ENCODE measurements at regions not wholly inside any gene's neighbourhood (a gene's known extent, or its start where the extent isn't known, plus 50 kb on each side); places are given as distances from the start of the nearest gene placed in this dataset.

- Histone ChIP-seq H3K27me3 (ENCODE audit: control insufficient read depth, insufficient read depth, low read length) (no peaks in the 10 kb centered on the region), H3K36me3 (ENCODE audit: control insufficient read depth, insufficient read depth, low read length) (no peaks in the 10 kb centered on the region), H3K4me1 (ENCODE audit: control insufficient read depth, insufficient read depth, low read length) (peaks cover 9% of the 10 kb centered on the region), H3K4me3 (ENCODE audit: low read length) (no peak overlapping the region), H3K27ac (ENCODE audit: low read length) (no peak overlapping the region), H3K9me3 (ENCODE audit: control insufficient read depth, insufficient read depth, low read length) (no peaks in the 10 kb centered on the region)
- ATAC-seq (no peak), DNase-seq (no peak)
- intact Hi-C loops (cut with micrococcal nuclease), result no loop called here
- no peaks in the 10 kb centered on the region for H3K4me1 Mint-ChIP-seq
- H3K4me3 Mint-ChIP-seq, result no peak overlapping the region
- H3K36me3 Mint-ChIP-seq, result no peaks in the 10 kb centered on the region
- H3K27ac Mint-ChIP-seq, result no peak overlapping the region
- H3K9me3 Mint-ChIP-seq, result no peaks in the 10 kb centered on the region
- 74% methylated on average over 5 of the region's 5 CpGs for WGBS (ENCODE audit: insufficient coverage)
- no peak for TF ChIP-seq CTCF (IDR thresholded peaks at IDR 0.05)
- peaks cover 0 to 3% of the 10 kb centered on the region in 2 donors for H3K27me3 Mint-ChIP-seq (ENCODE audit: low read depth in 2 of 2)
Measured at GRCh38 chr5:173693670-173694069, 77.2 kb upstream of the BOD1 start.

GRCh38 chr5:173696216-173696615 is 79.8 kb upstream of the BOD1 start:
- no peak overlapping the region for H3K4me3 Mint-ChIP-seq
- no peaks in the 10 kb centered on the region for H3K9me3 Mint-ChIP-seq
- H3K27ac Mint-ChIP-seq, result no peak overlapping the region
- H3K4me3 ChIP-seq (ENCODE audit: low read length), result no peak overlapping the region
- no peaks in the 10 kb centered on the region for H3K9me3 ChIP-seq (ENCODE audit: control insufficient read depth, insufficient read depth, low read length)
- H3K4me1 Mint-ChIP-seq, result no peaks in the 10 kb centered on the region
- TF ChIP-seq CTCF (IDR thresholded peaks at IDR 0.05), result no peak
- ATAC-seq (no peak), DNase-seq (no peak)
- H3K27me3 ChIP-seq (ENCODE audit: control insufficient read depth, insufficient read depth, low read length), result no peaks in the 10 kb centered on the region
- no peak overlapping the region for H3K27ac ChIP-seq (ENCODE audit: low read length)
- H3K27me3 Mint-ChIP-seq (ENCODE audit: low read depth in 2 of 2), result peaks cover 0 to 3% of the 10 kb centered on the region in 2 donors
- intact Hi-C loops (cut with micrococcal nuclease), result no loop called here
- no peaks in the 10 kb centered on the region for H3K36me3 Mint-ChIP-seq
- H3K36me3 ChIP-seq (ENCODE audit: control insufficient read depth, insufficient read depth, low read length), result no peaks in the 10 kb centered on the region
- 94% methylated on average over 3 of the region's 3 CpGs for WGBS (ENCODE audit: insufficient coverage)
- no peaks in the 10 kb centered on the region for H3K4me1 ChIP-seq (ENCODE audit: control insufficient read depth, insufficient read depth, low read length)

GRCh38 chr5:173697931-173698579 is 81.6 kb upstream of the BOD1 start:
- Mint-ChIP-seq H3K27ac (no peak overlapping the region), H3K9me3 (no peaks in the 10 kb centered on the region), H3K4me1 (no peaks in the 10 kb centered on the region), H3K4me3 (no peak overlapping the region), H3K36me3 (no peaks in the 10 kb centered on the region), H3K27me3 (ENCODE audit: low read depth in 2 of 2) (peaks cover 0 to 3% of the 10 kb centered on the region in 2 donors)
- ATAC-seq, result no peak
- no peak for TF ChIP-seq CTCF (IDR thresholded peaks at IDR 0.05)
- no peaks in the 10 kb centered on the region for H3K27me3 ChIP-seq (ENCODE audit: control insufficient read depth, insufficient read depth, low read length)
- no peak overlapping the region for H3K27ac ChIP-seq (ENCODE audit: low read length)
- H3K9me3 ChIP-seq (ENCODE audit: control insufficient read depth, insufficient read depth, low read length), result no peaks in the 10 kb centered on the region
- intact Hi-C loops (cut with micrococcal nuclease), result no loop called here
- WGBS (ENCODE audit: insufficient coverage), result 72% methylated on average over 11 of the region's 11 CpGs
- DNase-seq, result peak in 1 of 2 donors; percentile 8
- no peaks in the 10 kb centered on the region for H3K36me3 ChIP-seq (ENCODE audit: control insufficient read depth, insufficient read depth, low read length)
- H3K4me3 ChIP-seq (ENCODE audit: low read length), result no peak overlapping the region
- H3K4me1 ChIP-seq (ENCODE audit: control insufficient read depth, insufficient read depth, low read length), result no peaks in the 10 kb centered on the region

- H3K27me3 ChIP-seq (ENCODE audit: control insufficient read depth, insufficient read depth, low read length), result no peaks in the 10 kb centered on the region
- H3K27me3 Mint-ChIP-seq (ENCODE audit: low read depth in 2 of 2), result peaks cover 0 to 3% of the 10 kb centered on the region in 2 donors
- H3K9me3 ChIP-seq (ENCODE audit: control insufficient read depth, insufficient read depth, low read length), result no peaks in the 10 kb centered on the region
- H3K36me3 Mint-ChIP-seq, result no peaks in the 10 kb centered on the region
- H3K36me3 ChIP-seq (ENCODE audit: control insufficient read depth, insufficient read depth, low read length), result no peaks in the 10 kb centered on the region
- H3K9me3 Mint-ChIP-seq, result no peaks in the 10 kb centered on the region
- no peak for TF ChIP-seq CTCF (IDR thresholded peaks at IDR 0.05)
- no peak overlapping the region for H3K4me3 ChIP-seq (ENCODE audit: low read length)
- H3K4me3 Mint-ChIP-seq, result no peak overlapping the region
- DNase-seq (no peak), ATAC-seq (no peak)
- no peak overlapping the region for H3K27ac ChIP-seq (ENCODE audit: low read length)
- intact Hi-C loops (cut with micrococcal nuclease), result no loop called here
- no peaks in the 10 kb centered on the region for H3K4me1 ChIP-seq (ENCODE audit: control insufficient read depth, insufficient read depth, low read length)
- no peak overlapping the region for H3K27ac Mint-ChIP-seq
- 97% methylated on average over 2 of the region's 2 CpGs for WGBS (ENCODE audit: insufficient coverage)
- H3K4me1 Mint-ChIP-seq, result no peaks in the 10 kb centered on the region
Measured at GRCh38 chr5:173699966-173700365, 83.5 kb upstream of the BOD1 start.
